Activated CD8-positive, alpha-beta memory T cell treated with anti-CD3 and anti-CD28 coated beads for 1 hour (primary cell): ENCODE measurements at regions not wholly inside any gene's neighbourhood (a gene's known extent, or its start where the extent isn't known, plus 50 kb on each side); places are given as distances from the start of the nearest gene placed in this dataset.
"Not testable (repeated sequence)": the region's sequence is repeated elsewhere in the genome, so short reads cannot be mapped to it uniquely, and the experiment has no call there.

ENCODE experiments used
- DNase-seq, 2 donors: peaks; one replicate each; pipeline ENCODE4 v3.0.0-alpha.2; 2020; ENCODE audit warnings: low read depth in 1 of 2; ENCODE audit errors: extremely low read depth in 1 of 2

DNA sequence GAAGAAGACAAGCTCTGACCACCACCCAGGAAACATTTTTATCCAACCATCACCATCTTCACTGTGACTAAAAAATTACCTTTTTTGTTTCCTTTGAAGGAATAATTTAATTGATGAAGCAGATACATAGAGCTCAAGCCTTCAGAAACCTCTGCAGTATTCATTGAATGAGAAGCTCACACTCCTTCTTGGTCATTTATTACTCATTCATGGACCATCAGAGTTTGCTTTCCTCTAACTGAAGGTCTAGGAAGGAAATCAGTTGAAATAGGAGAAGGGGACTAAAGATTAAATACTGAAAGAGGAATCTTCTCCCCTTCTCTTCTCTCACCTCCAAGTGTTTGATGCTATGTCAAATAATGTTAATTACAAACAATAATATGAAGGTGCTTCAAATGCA, 290.6 kb upstream of the KLF3 start:
- no peak for DNase-seq

DNA sequence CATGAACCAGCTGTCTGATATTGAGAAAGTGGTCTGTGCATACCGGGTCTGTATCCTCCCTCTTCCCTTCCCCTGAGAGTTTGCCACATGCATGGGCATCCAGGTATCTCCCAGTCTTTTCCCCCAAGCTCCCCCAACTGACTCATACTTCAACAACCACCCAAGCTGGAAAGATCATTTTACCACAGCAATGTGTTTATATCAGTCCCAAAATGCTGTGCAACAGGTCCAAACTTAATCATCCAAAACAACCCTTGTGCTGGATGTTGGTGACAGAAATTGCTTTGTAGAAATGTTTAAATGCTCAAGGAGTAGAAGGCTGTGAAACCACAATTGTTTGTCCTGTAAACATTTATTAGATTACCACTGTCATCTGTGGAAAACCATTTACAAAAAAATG, 286.8 kb upstream of the KLF3 start:
- DNase-seq = no peak

DNA sequence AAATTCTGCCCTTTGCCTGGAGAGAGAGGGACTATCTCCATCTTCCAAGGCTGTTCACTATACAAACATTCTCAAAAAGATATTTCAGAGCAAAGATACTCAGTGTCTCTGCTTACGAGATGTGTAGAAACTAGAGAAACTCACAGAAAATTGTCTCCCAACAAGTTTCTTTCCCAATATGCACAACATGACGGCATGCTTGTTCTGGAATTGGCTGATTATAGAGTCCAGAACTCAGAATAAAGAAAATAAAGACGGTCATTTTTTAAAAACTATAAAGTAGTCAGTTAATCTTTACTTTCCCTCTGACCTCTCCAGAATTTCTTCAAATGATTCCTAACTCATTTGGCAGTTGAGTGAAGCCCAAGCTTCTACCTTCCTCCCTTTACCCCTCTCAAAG, 285.5 kb upstream of the KLF3 start:
- no peak for DNase-seq

DNA sequence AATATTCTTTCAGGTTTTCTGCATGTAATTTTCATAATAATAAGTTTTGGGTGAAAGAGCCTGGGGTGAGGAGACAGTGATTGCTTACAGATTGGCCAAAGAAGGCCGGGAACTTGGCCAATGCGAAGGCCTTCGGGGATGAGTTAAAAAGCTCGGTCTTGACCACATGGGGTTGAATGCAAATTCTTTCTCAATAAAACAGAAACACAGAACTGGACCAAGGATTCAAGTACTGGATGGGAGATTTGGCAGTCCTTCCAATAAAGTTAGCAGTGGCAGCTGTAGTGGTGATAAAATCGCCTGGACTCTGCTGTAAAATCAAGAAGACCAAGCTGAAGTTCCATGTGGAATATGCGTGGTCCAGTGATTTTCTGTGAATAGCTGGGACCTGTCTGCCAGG, 282.2 kb upstream of the KLF3 start:
- no peak for DNase-seq

DNA sequence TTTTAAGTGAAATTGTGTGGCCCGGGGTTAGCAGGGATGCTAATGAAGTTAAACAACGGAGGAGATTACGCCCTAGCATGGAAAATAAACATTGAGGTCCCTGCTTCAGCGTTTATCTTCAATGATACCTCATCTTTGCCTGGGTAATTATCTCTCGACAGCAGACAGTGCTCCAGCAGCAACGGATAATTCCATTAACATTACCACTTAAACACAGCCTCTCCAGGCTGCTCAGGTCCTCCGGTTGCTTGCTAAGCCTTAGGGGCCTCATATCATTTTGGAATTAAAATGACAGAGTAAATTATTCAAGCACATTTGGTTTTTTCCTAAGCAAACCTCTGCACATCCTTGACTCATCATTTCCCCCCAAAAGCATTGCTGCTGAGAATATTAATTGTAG, 281.5 kb upstream of the KLF3 start:
- DNase-seq = no peak

DNA sequence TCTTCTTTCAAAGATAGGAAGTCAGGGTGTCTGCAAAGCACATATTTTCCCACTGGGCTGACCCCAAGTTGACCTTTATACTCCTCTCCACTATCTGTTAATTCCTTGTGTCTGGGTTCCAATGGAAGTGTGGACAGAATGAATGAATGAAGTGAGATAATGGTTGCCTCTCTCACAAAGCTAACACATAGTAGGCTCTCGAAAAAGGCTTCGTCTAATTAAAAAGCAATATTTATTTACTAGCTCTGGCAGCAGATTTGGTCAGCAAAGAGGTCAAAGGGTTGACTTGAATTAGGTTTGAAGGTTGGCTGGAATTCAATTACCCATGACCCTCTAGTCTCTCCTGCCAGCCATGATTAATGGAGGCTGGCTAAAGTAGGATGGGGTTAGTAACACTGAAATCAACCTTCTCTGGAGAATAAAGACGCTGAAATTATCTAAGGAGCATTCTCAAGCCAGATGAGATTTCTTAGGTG, 280.3 kb upstream of the KLF3 start:
- no peak for DNase-seq

DNA sequence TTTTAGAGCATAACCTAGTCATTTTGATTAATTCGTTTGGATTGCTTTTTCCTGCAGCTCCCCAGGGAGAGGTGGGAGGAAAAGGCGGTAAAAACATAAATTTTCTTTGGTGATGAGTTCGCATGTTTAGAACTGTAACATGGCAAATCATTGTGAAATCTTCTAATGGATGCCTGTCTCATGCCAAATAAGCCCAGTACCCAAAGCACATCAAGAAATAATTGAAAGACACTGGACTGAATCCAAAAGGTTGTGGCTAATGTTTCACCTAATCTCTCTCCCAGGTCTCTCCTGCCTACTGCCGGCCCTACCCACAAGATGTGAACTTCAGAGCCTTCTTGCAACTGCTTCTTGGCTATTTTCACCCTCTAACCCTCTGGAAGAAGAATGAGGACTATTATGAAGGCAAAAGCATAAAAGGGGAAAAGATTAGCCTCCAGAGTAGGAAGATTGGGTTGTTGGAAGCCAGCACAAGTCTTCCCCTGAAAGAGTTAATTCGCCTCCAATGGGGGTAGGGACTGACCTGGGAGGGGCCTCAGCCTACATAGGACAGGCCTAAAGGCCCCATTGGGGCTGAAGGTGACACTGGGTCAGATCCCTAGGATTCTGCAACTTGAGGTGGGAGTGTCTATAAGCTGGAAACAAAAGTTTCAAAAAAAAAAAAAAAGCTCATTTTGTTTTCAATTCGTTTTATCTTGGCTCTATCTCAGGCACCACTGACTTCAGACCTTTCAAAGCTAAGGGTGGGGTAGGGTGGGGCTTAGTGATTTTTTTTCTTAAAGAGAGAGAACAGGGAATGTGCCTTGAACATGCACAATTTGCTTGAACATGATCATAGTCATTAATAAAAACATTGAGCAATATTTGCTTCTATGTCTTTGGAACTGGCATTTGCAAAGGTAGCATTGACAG, 278.6 kb upstream of the KLF3 start:
- no peak for DNase-seq

DNA sequence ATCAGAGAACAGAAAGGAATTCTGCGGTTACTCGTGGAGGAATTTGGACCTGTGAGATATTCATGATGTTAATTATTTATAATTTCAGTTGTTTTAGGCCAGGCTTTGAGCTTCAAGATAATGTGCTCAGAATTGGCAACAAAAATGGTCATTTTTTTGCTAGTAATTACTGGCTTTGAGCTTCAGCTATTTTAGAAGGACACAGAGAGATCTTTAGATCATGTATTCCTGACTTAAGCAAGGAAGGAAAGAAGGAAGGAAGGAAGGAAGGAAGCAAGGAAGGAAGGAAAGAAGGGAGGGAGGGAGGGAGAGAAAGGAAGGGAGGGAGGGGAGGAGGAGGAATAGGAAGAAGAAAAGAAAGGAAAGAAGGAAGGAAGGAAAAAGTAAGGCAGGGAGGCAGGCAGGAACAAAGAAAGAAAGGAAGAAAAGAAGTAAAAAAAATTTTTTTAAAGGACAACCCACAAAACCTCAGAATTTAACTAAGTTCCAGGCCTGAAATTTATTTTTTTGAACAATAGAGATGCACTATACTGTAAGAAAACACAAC, 277.9 kb upstream of the KLF3 start:
- no peak for DNase-seq

DNA sequence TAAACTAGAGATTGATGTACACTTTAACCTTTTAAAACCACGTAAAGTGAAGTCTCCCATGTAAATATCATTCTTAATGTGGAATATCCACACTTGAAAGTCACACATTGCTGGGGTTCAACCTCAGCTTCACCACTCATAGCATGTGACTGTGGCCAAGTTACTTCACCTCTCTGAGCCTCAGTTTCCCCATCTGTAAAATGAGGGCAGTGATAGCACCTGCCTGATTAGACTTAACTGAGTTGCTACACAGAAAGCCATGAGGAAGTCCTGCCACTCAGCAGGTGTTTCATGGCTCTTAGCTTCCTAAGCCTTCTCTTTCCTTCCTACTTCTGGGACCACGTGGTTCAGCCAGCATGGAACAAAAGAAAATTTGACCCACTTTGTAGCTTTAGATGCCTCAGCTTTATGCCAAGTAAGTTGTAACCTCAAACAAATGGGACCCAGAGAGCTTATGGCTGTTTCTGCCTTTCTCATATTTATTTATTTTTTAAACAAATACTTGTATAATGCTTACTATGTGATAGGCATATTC, 277.3 kb upstream of the KLF3 start:
- no peak for DNase-seq

DNA sequence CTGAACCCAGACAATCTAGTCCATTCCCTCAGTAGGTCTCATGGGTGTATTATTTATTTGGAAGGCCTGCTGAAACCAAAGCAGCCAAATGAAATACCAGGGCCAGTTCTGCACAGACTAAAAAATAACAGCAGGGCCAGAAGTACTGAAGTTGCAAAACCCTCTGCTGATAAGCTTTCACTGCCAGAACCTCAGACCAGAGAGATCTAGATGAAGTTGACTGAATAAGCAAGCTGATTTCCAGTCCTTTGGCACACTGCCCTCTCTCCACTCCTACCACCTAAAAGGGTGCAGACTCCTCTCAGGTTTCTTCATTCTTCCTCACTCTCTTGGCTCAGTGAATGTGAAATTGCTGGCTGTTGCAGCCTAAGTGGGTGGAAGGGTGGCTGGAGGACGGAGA, 276.7 kb upstream of the KLF3 start:
- no peak for DNase-seq

DNA sequence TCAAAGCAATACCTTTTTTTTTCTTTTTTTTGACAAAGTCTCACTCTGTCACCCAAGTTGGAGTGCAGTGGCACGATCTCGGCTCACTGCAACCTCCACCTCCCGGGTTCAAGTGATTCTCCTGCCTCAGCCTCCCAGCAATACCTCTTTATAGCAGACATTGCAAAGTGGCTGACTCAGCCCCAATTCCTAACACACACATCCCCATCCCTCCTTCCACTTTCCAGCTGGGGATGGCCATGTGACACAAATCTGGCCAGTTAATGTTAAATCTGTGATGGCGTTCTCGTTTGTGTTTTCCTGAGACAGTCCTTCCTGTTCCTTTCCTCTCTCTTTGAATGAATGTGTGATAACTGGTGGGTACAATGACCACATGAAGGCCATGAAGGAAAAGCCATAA, 276.2 kb upstream of the KLF3 start:
- DNase-seq = no peak

DNA sequence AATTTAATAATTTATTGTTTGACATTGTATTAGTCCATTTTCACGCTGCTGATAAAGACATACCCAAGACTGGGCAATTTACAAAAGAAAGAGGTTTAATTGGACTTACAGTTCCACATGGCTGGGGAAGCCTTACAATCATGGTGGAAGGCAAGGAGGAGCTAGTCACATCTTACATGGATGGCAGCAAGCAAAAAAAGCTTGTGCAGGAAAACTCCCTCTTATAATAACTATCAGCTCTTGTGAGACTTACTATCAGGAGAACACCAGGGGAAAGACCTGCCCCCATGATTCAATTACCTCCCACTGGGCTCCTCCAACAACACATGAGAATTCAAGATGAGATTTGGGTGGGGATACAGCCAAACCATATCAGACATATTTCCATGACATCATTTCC, 275.1 kb upstream of the KLF3 start:
- DNase-seq = not testable (repeated sequence)

DNA sequence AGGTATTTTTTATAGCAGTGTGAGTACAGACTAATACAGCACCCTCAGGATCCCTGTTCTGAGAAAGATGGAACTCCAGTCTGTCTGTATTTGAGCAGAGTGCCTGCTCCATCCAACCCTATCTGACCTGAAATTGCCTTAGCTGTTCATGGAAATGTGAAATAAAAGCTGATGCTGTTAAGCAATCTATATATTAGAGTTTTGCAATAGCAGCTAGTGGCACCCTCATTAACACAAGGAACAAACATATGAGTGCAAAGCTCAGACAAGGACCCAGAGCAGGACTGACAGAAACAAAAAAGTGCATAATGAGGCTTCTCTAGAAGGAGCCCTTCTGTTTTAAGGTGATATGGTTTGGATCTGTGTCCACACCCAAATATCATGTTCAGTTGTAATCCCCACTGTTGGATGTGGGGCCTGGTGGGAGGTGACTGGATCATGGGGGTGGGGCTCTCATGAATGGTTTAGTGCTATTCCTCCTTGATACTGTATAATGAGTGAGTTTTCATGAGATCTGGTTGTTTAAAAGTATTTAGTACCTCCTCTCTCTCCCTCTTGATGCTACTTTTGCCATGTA, 272.9 kb upstream of the KLF3 start:
- DNase-seq = no peak

DNA sequence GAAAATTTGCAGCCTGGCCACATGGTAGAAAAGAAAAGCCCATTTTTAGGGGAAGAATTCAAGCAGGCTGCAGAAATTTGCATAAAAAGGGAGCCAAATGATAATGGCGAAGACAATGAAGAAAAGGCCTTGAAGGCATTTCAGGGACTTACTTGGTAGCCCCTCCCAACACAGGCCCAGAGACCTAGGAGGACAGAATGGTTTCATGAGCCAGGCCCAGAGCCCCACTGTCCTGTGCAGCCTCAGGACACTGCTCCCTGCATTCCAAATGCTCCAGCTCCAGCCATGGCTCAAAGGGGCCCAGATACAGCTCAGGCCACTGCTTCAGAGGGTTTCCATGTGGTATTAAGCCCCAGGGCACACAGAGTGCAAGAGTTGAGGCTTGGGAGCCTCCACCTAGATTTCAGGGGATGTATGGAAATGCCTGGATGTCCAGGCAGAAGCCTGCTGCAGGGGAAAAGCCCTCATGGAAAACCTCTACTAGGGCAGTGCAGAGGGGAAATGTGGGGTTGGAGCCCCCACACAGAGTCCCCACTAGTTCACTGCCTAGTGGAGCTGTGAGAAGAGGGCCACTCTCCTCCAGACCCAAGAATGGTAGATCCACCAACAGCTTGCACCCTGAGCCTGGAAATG, 271.7 kb upstream of the KLF3 start:
- DNase-seq = no peak

DNA sequence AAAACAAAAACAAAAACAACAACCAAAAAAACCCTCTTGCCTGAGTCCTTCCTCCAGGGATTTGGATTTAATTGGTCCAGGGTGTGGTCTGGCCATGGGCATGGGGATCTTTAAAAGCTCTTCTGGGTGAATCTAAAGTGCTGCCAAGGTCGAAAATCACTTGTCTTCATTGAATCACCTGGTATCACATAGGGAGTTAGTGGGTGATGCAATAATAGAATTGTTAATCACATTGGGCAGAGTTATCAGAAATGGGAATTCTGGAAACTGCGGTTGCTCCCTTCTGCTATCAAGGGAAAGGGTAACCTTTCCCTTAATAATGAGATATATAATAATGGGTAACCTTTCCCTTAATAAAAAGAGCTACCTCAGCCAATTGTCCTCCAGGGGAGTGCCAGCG, 267.9 kb upstream of the KLF3 start:
- no peak for DNase-seq

DNA sequence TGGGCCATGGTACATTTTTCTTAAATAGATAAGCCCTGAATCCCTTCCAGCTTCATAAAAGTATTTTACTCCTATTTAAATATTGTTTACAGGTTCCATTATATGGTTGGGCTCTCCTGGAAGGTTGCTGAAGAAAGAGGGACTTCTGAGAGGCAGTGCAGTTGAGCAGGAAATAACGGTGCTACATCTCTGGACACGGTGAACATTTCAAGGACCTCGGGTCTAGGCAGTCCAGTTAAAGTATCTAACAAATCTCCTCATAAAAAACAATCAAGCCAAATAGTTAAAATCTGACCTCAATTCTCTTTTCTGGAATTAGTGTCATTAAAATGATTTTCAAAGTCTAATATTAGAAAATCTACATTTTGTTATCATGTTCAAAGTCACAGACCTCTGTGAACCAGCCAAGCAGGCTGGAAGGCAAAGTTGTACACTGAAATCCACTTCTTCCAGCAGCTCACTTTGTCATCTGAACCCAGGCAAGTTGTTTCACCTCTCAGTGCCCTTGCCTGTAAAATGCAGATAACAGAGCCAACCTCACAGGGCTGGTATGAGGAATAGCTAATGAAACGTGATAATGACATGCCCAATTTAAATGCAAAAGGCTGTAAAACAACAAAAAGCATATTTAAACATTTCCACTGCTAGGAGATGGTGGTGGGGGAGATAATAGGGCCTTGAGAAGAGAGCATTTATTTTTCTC, 267.0 kb upstream of the KLF3 start:
- DNase-seq = no peak

DNA sequence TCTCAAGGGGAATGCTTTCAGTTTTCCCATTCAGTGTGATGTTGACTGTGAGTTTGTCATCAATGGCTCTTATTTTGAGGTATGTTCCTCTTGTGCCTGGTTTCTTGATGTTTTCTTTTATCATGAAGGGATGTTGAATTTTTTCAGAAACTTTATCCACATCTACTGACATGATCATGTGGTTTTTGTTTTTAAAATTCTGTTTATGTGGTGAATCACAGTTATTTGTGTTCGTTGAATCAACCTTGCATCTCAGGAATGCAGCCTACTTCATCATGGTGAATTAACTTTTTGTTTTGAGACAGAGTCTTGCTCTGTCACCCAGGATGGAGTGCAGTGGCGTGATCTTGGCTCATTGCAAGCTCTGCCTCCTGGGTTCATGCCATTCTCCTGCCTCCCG, 263.1 kb upstream of the KLF3 start:
- DNase-seq = no peak

DNA sequence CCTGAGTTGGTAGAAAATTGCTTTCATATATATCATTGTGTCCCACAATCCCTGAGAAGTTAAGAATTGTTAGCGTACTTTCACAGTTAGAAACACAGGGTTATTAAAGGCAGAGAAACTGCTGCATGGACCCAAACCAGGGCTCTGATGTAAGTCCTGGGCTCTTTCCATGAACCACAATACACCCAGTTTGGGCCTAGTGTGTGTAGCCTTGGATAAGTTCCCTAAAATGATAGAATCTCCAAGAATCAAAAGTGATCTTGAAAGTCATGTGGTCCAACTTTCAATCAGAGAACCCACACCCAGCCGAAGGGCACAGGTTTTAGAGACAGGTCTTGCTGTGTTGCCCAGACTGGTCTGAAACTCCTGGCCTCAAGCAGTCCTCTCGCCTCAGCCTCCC, 257.8 kb upstream of the KLF3 start:
- DNase-seq = no peak

DNA sequence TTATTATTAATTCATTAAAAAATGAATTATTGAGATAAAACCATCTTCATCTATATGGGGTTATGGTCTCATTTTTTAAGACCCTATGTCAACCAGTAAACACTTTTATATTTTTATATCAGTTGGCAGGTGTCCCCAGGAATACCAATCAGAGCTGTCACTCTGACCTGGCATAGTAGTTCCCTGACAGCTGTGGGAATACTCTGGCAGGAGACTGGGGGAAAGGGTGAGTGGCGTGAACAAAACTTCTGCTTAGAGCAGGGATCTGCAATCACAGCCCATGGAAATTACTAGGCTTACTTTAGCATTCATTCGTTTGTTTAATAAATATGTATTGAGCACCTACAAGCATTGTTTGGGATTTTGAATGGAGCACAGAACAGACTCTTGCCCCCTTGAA, 254.1 kb upstream of the KLF3 start:
- no peak for DNase-seq

DNA sequence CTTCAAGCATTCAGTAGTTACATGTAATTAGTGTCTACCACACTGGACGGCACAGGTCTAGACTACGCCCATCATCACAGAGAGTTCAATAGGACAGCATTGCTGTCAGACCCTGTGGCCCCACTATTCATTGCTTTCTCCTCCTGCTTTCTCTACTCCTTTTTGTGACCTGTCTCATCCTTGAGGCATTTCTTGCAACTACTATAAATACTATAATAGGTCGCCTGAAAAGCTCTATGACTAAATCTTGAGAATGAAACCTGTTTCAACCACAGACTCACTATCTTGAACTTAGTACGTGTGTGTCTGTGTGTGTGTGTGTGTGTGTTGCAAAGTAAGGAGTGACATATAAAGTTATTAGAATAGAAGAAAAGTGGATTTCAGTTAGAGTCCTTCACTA, 252.9 kb upstream of the KLF3 start:
- no peak for DNase-seq

DNA sequence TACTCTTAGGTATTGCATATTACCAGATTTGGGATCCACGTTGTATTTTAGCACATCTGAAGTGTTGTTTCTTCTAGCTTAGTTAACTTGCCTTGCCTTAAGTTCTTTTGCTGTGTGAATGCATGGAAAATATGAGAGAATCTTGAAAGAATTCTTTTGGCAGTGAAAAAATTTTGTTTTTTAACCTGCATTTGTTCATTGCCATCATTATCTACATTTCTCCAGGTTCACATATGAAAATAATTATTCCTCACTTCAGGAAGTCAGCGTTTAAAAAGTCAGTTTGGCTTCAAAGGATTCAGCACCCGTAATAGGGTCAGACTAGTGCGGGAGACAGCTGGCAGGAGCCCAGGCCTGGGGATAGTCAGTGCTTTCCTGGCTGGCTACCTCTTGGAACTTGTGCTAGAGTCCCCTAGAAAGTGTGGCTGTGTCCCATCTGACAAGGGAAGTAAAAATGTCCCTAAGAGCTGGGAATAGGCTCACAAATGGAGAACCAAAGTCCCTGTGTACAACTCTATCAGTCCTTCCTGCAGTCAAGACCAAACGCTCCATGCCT, 251.9 kb upstream of the KLF3 start:
- no peak for DNase-seq
